ENCODE measurements at regions not wholly inside any gene's neighbourhood (a gene's known extent, or its start where the extent isn't known, plus 50 kb on each side); places are given as distances from the start of the nearest gene placed in this dataset.

GRCh38 chr1:224535641-224536040, 80.5 kb upstream of the CNIH3 start:
- WGBS, 2 donors, result 94 to 97% methylated on average over 7 of the region's 7 CpGs
- intact Hi-C loops (cut with DNase I; ENCODE audit: low total_unique reads), result no loop called here
- TF ChIP-seq CTCF (IDR thresholded peaks at IDR 0.05), result no peak
- no peak for TF ChIP-seq POLR2A (IDR thresholded peaks at IDR 0.05)
- no peak overlapping the region for H3K4me3 ChIP-seq (ENCODE audit: low read depth, poor library complexity, severe bottlenecking)
- no peak for DNase-seq (ENCODE audit: low spot score in 2 of 2)

DNA sequence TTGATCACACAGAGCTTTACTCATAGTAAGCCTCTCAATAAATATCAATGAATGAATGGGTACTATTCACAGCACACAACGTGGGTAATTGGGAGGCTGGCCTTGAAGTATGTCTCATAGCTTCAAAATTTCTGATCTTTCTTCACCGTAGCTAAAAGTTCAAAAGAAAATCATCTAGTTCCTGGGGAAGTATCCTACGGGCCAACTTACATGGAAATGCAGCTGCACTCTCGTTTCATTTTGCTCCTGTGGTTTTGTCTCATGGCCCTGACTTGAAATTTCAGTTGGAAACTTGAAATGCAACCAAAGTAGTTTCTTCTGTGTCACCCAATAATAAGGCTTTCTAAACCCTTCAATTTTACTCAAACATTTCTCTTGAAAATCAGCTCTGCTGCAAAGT, 76.1 kb upstream of the CNIH3 start:
- intact Hi-C loops (cut with DNase I; ENCODE audit: low total_unique reads), result no loop called here
- WGBS, 2 donors, result 35 to 40% methylated on average over 4 of the region's 4 CpGs

DNA sequence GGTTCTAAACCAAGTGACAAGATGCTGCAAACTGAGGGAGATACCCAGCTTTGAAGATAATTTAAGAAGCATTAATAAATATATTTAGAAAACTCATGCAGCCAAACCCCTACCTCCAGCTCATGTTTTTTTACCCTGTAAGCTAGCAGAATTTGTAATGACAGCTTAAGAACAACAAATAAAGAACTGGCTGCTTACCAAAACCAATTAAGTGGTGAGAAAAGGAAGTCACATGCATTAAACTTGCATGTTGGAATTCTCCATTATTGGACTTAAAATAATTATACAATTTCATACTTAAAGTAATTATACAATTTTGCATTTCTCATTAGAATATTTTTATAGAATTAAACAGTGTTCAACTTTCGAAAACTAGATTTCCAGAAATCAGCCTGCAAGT, 75.6 kb upstream of the CNIH3 start:
- no peak for DNase-seq (ENCODE audit: low spot score in 2 of 2)
- intact Hi-C loops (cut with DNase I; ENCODE audit: low total_unique reads), result no loop called here
- TF ChIP-seq POLR2A (IDR thresholded peaks at IDR 0.05) (no peak), CTCF (IDR thresholded peaks at IDR 0.05) (no peak)
- no peak overlapping the region for H3K4me3 ChIP-seq (ENCODE audit: low read depth, poor library complexity, severe bottlenecking)
- whole genome bisulfite sequencing, 2 donors, result 89 to 91% methylated on average over 1 of the region's 1 CpG

More for the DNA sequence above, 76.1 kb upstream of the CNIH3 start:
- no peak for DNase-seq (ENCODE audit: low spot score in 2 of 2)
- TF ChIP-seq CTCF (IDR thresholded peaks at IDR 0.05), result no peak
- no peak for TF ChIP-seq POLR2A (IDR thresholded peaks at IDR 0.05)
- no peak overlapping the region for H3K4me3 ChIP-seq (ENCODE audit: low read depth, poor library complexity, severe bottlenecking)

DNA sequence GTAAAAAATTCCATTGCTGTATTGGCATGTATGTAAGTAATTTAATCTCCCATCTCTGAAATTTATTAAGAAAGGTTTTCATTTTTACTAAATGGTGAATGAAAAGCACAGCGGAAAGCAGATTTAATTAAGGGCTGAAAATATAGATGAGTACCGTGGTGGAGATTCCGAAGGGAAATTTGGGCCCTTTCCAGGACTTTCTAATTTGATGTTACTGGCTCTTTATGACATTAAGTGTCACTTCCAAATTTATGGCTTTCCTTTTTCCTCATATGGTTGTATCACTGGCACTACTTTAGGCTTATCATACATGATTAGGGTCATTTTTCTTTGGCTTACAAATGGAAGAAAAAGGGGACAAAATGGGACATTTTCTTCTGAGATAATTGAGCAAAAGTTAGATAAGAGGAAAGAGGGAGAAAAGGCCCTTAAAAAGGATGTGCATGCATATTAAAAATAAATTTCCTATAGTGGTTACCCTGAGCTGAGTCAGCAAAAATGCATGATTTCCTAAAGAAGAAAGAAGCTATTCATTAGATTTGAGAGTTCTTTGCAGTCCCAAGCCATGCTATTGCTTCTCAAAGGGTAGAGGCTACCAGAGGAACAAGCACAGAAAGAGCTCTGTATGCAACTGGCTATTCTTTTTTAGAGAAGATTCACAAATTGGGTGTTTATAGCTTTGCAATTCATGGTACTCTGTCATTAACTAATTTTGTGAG, 74.9 kb upstream of the CNIH3 start:
- 51% methylated on average over 3 of the region's 3 CpGs for WGBS, 2 donors

DNA sequence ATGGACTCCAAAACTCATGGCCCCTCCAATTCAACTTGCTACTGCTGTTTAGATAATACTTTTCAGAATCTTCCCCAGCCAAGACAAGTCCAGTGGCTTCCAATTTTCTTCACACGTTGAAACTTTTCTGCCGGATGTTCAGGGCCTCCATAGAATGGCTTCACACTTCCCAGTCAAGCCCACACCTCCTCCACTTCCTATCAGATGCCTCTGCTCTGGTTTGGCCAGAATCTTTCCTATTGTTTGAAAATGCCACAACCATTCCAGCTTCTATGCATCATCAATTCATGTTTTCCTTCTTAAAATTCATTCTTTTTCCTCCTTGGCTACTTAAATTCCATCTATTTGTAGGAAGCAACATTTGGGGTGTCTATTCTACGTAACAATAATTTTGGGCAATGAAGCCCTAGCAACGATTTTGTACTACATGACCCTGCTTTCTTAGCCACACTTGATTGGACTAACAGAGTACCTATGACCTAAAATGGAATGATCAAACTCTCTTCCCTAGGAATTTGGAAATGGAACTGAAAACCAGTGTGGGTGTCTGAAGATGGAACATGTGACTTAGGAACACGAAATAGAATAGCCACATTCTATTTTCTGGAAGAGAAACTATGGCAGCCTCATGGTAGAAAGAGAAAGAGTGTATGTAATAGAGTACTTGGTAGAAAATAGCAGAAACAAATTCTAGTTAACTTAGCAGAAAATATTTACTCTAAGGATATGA, 74.1 kb upstream of the CNIH3 start:
- DNase-seq (ENCODE audit: low spot score in 2 of 2), result no peak

More for the DNA sequence above, 74.9 kb upstream of the CNIH3 start:
- TF ChIP-seq POLR2A (IDR thresholded peaks at IDR 0.05) (no peak), CTCF (IDR thresholded peaks at IDR 0.05) (no peak)
- no peak overlapping the region for H3K4me3 ChIP-seq (ENCODE audit: low read depth, poor library complexity, severe bottlenecking)
- intact Hi-C loops (cut with DNase I; ENCODE audit: low total_unique reads), result no loop called here
- no peak for DNase-seq (ENCODE audit: low spot score in 2 of 2)

More for the DNA sequence above, 74.1 kb upstream of the CNIH3 start:
- TF ChIP-seq POLR2A (IDR thresholded peaks at IDR 0.05) (no peak), CTCF (IDR thresholded peaks at IDR 0.05) (no peak)
- no peak overlapping the region for H3K4me3 ChIP-seq (ENCODE audit: low read depth, poor library complexity, severe bottlenecking)
- 71 to 75% methylated on average over 5 of the region's 5 CpGs for WGBS, 2 donors
- intact Hi-C loops (cut with DNase I; ENCODE audit: low total_unique reads), result no loop called here
